ENCODE measurements at regions not wholly inside any gene's neighbourhood (a gene's known extent, or its start where the extent isn't known, plus 50 kb on each side); places are given as distances from the start of the nearest gene placed in this dataset.

DNA sequence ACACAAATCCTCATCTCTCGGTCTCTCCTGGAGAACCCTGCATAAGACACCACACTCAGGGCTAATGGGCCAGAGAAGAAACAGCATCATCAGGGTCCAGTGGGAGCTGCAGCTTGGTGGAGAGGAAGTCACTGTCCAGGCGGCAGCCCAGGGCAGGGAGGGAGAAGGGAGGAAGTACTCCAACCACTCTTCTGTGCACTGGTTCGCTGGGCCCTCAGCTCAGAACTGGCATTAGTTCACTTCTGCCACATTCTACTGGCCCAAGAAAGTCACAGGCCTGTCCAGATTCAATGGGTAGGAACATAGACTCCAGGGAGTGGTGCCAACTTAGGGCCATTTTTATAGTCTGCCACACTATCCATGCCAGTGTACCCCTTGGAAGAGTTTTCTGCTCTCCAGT lies 169.0 kb downstream of the ABHD5 start:
- Histone ChIP-seq H2BK12ac (ENCODE audit: insufficient read length, low read depth, low read length) (no peak overlapping the region), H3K4me2 (ENCODE audit: insufficient read depth, insufficient read length, low read length) (no peak overlapping the region), H2BK20ac (ENCODE audit: low read depth, low read length, poor library complexity, severe bottlenecking) (no peak overlapping the region), H2AFZ (ENCODE audit: low read length) (no peak overlapping the region), H3K27me3 (ENCODE audit: insufficient read depth, low read length) (no peaks in the 10 kb centered on the region; the same call in 1 of the 2 replicates), H3K56ac (ENCODE audit: insufficient read length, low read depth, low read length) (no peak overlapping the region), H2BK5ac (ENCODE audit: insufficient read length, low read length) (no peak overlapping the region), H4K5ac (ENCODE audit: insufficient read length, low read depth, low read length) (no peak overlapping the region), H2BK120ac (ENCODE audit: low read depth, low read length, poor library complexity, severe bottlenecking) (no peak overlapping the region), H3K9me3 (ENCODE audit: control insufficient read depth, low read depth, low read length) (no peaks in the 10 kb centered on the region), H3K4ac (ENCODE audit: low read depth, low read length) (no peak overlapping the region), H3K23me2 (ENCODE audit: insufficient read length, low read depth, low read length, poor library complexity, severe bottlenecking) (no peaks in the 10 kb centered on the region), H3T11ph (ENCODE audit: low read length) (no peak overlapping the region), H3K79me2 (ENCODE audit: insufficient read depth, low read length) (no peaks in the 10 kb centered on the region), H3K23ac (ENCODE audit: insufficient read length, low read depth, low read length) (no peak overlapping the region), H3K18ac (ENCODE audit: insufficient read length, low read depth, low read length) (no peak overlapping the region), H3K9ac (ENCODE audit: extremely low read depth, insufficient read length, low read length) (no peak overlapping the region), H3K14ac (ENCODE audit: insufficient read depth, low read length) (no peak overlapping the region), H2BK15ac (ENCODE audit: low read depth, low read length) (no peak overlapping the region), H3K79me1 (ENCODE audit: insufficient read depth, low read depth, low read length, poor library complexity, severe bottlenecking) (no peaks in the 10 kb centered on the region), H2AK5ac (ENCODE audit: insufficient read length, low read length) (no peak overlapping the region), H4K8ac (replicated peaks; ENCODE audit: insufficient read length, low read depth, low read length) (no peak overlapping the region), H4K20me1 (ENCODE audit: control insufficient read depth, insufficient read depth, insufficient read length) (no peaks in the 10 kb centered on the region), H4K91ac (ENCODE audit: insufficient read length, low read depth, low read length) (no peak overlapping the region), H3K27ac (ENCODE audit: insufficient read length, low read depth, low read length) (no peak overlapping the region), H3K4me1 (ENCODE audit: insufficient read depth, low read length) (no peaks in the 10 kb centered on the region)
- no CpG with 5 or more reads among the region's 3 CpGs for WGBS (ENCODE audit: extremely low coverage, insufficient read length, low lambda C conversion rate)
- DNase-seq = peak; percentile 18
- Mint-ChIP-seq H3K9me3 (no peaks in the 10 kb centered on the region), H3K36me3 (ENCODE audit: insufficient read depth in 1 of 3, low read depth in 3 of 3) (no peaks in the 10 kb centered on the region), H3K27me3 (ENCODE audit: low read depth) (peaks cover 36% of the 10 kb centered on the region), H3K27ac (no peak overlapping the region), H3K4me3 (no peak overlapping the region), H3K4me1 (peaks cover 32 to 38% of the 10 kb centered on the region in 2 experiments)
- TF ChIP-seq, protein P1, sequence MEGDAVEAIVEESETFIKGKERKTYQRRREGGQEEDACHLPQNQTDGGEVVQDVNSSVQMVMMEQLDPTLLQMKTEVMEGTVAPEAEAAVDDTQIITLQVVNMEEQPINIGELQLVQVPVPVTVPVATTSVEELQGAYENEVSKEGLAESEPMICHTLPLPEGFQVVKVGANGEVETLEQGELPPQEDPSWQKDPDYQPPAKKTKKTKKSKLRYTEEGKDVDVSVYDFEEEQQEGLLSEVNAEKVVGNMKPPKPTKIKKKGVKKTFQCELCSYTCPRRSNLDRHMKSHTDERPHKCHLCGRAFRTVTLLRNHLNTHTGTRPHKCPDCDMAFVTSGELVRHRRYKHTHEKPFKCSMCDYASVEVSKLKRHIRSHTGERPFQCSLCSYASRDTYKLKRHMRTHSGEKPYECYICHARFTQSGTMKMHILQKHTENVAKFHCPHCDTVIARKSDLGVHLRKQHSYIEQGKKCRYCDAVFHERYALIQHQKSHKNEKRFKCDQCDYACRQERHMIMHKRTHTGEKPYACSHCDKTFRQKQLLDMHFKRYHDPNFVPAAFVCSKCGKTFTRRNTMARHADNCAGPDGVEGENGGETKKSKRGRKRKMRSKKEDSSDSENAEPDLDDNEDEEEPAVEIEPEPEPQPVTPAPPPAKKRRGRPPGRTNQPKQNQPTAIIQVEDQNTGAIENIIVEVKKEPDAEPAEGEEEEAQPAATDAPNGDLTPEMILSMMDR (conservative IDR thresholded peaks at IDR 0.05) = no peak

All from H9 (cell line).